H1 (cell line): ENCODE measurements at regions not wholly inside any gene's neighbourhood (a gene's known extent, or its start where the extent isn't known, plus 50 kb on each side); places are given as distances from the start of the nearest gene placed in this dataset.

Experiments
- CTCF ChIA-PET: fragments of 300-600 bp; sonication (Branson Sonifier 250); formaldehyde crosslinking; loops from one replicate; lab custom pipeline; 2021; ENCODE audit not compliant: partially characterized antibody; lab: Charles Lee
- POLR2A ChIA-PET: fragments of 300-600 bp; sonication (Branson Sonifier 250); formaldehyde crosslinking; loops from one replicate; lab custom pipeline; 2021; ENCODE audit warnings: inconsistent platforms; ENCODE audit not compliant: partially characterized antibody; lab: Charles Lee
- DNase-seq, 2 experiments: peaks; one replicate each; pipeline versions ENCODE4 v3.0.0 to v3.0.0-alpha.2; 2010 to 2022; ENCODE audit warnings: low spot score in 2 of 2, low read depth in 1 of 2, mixed read lengths in 1 of 2
- FAIRE-seq: peaks from 2 replicates; lab custom pipeline; 2011; peaks lifted over from hg19 to GRCh38; lab: Jason Lieb, UNC
- H2AFZ ChIP-seq: 2 replicates; pipeline ENCODE4 v1.8.1; 2012; ENCODE audit warnings: low read length, inconsistent platforms
- H2AK5ac ChIP-seq: 2 replicates; pipeline ENCODE4 v1.6.1; 2013; ENCODE audit warnings: low read depth, low read length
- H2BK120ac ChIP-seq: replicated peaks from 2 replicates; pipeline ENCODE3; 2013; ENCODE audit warnings: low read depth, low read length, inconsistent platforms
- H2BK12ac ChIP-seq: 2 replicates; pipeline ENCODE4 v1.6.1; 2013; ENCODE audit warnings: low read depth, low read length
- H2BK15ac ChIP-seq: 2 replicates; pipeline ENCODE4 v1.6.1; 2013; ENCODE audit warnings: low read length
- H2BK20ac ChIP-seq: 2 replicates; pipeline ENCODE4 v1.6.1; 2013; ENCODE audit warnings: low read length
- H2BK5ac ChIP-seq: 2 replicates; pipeline ENCODE4 v1.6.1; 2013; ENCODE audit warnings: low read depth, low read length
- H3K14ac ChIP-seq: 2 replicates; pipeline ENCODE4 v1.6.1; 2013; ENCODE audit warnings: inconsistent platforms; ENCODE audit not compliant: insufficient read length
- H3K18ac ChIP-seq: 2 replicates; pipeline ENCODE4 v1.6.1; 2013; ENCODE audit warnings: low read length; ENCODE audit errors: extremely low read depth
- H3K23ac ChIP-seq: 2 replicates; pipeline ENCODE4 v1.6.1; 2013; ENCODE audit warnings: inconsistent platforms; ENCODE audit not compliant: insufficient read length
- H3K23me2 ChIP-seq: 2 replicates; pipeline ENCODE4 v1.6.1; 2013; ENCODE audit warnings: low read depth, low read length
- H3K27ac ChIP-seq: 2 replicates; pipeline ENCODE4 v1.6.1; 2011; ENCODE audit warnings: low read depth, low read length, inconsistent platforms
- H3K27me3 ChIP-seq, 4 experiments: replicated peaks in 1 of 4; 1 replicate in 1 of 4; 2 replicates in 3 of 4; pipeline versions ENCODE4 v1.6.1 to v1.8.1; 2011 to 2013; ENCODE audit warnings: low read length in 3 of 4, mild to moderate bottlenecking in 3 of 4, inconsistent platforms in 2 of 4, mixed read lengths in 2 of 4, moderate library complexity in 1 of 4; ENCODE audit not compliant: control insufficient read depth in 3 of 4, insufficient read depth in 3 of 4; ENCODE audit errors: extremely low read depth in 1 of 4
- H3K36me3 ChIP-seq, 4 experiments: 2 replicates each; pipeline versions ENCODE4 v1.6.1 to v1.8.1; 2011 to 2013; ENCODE audit warnings: mild to moderate bottlenecking in 4 of 4, low read length in 3 of 4, moderate library complexity in 2 of 4, control low read depth in 1 of 4, inconsistent platforms in 1 of 4; ENCODE audit not compliant: insufficient read depth in 4 of 4, control insufficient read depth in 2 of 4
- H3K4ac ChIP-seq: replicated peaks from 2 replicates; pipeline ENCODE3; 2013; ENCODE audit warnings: low read length, low read depth, mixed read lengths, inconsistent platforms; ENCODE audit not compliant: insufficient read length
- H3K4me1 ChIP-seq, 4 experiments: replicated peaks in 1 of 4; 1 replicate in 1 of 4; 2 replicates in 3 of 4; pipeline versions ENCODE4 v1.6.1 to v1.8.1; 2011 to 2013; ENCODE audit warnings: low read length in 3 of 4, inconsistent platforms in 2 of 4, mixed read lengths in 1 of 4; ENCODE audit not compliant: insufficient read depth in 4 of 4, control insufficient read depth in 3 of 4
- H3K4me2 ChIP-seq, 2 experiments: 2 replicates each; pipeline versions ENCODE4 v1.6.1 to v1.8.1; 2011 to 2013; ENCODE audit warnings: low read depth in 2 of 2, low read length in 2 of 2, control low read depth in 1 of 2, inconsistent platforms in 1 of 2, mild to moderate bottlenecking in 1 of 2; ENCODE audit not compliant: insufficient read depth in 1 of 2
- H3K4me3 ChIP-seq, 4 experiments: fragments of 200-600, 300-600 bp in 1 of 4; sonication (generic), shearing (Covaris generic), sonication (Bioruptor Twin) in 1 of 4; 2 replicates each; pipeline versions ENCODE4 v1.5.1 to v1.8.1; 2011 to 2016; ENCODE audit warnings: low read length in 4 of 4, low read depth in 3 of 4, control low read depth in 2 of 4, inconsistent platforms in 2 of 4, mild to moderate bottlenecking in 2 of 4, mixed read lengths in 1 of 4, moderate library complexity in 1 of 4; ENCODE audit not compliant: insufficient read depth in 2 of 4; ENCODE audit errors: extremely low read depth in 1 of 4
- H3K56ac ChIP-seq: replicated peaks from 2 replicates; pipeline ENCODE3; 2013; ENCODE audit warnings: low read depth, mild to moderate bottlenecking, mixed read lengths, low read length, inconsistent platforms; ENCODE audit not compliant: insufficient read length
- H3K79me1 ChIP-seq: 2 replicates; pipeline ENCODE4 v1.6.1; 2013; ENCODE audit warnings: low read depth, low read length, control low read depth
- H3K79me2 ChIP-seq, 2 experiments: 2 replicates each; pipeline versions ENCODE4 v1.6.1 to v1.8.1; 2012 to 2013; ENCODE audit warnings: low read length in 2 of 2, mild to moderate bottlenecking in 2 of 2, inconsistent platforms in 1 of 2; ENCODE audit not compliant: insufficient read depth in 2 of 2, control insufficient read depth in 1 of 2
- H3K9ac ChIP-seq, 4 experiments: replicated peaks in 1 of 4; 1 replicate in 1 of 4; 2 replicates in 3 of 4; pipeline versions ENCODE4 v1.6.1 to v1.8.1; 2011 to 2013; ENCODE audit warnings: low read depth in 3 of 4, low read length in 3 of 4, control low read depth in 2 of 4, mild to moderate bottlenecking in 2 of 4, moderate library complexity in 2 of 4, inconsistent platforms in 1 of 4; ENCODE audit errors: extremely low read depth in 1 of 4
- H3K9me3 ChIP-seq, 2 experiments: 2 replicates each; pipeline versions ENCODE4 v1.6.1 to v1.8.1; 2012 to 2013; ENCODE audit warnings: mild to moderate bottlenecking in 2 of 2, moderate library complexity in 2 of 2, control low read depth in 1 of 2, inconsistent platforms in 1 of 2, low read depth in 1 of 2, low read length in 1 of 2, mixed read lengths in 1 of 2; ENCODE audit not compliant: insufficient read depth in 2 of 2
- H4K20me1 ChIP-seq, 2 experiments: replicated peaks in 1 of 2; 2 replicates each; pipeline versions ENCODE3 to v1.8.1; 2011 to 2013; ENCODE audit warnings: inconsistent platforms in 2 of 2, low read length in 2 of 2, mild to moderate bottlenecking in 1 of 2; ENCODE audit not compliant: insufficient read depth in 2 of 2, control insufficient read depth in 1 of 2
- H4K5ac ChIP-seq: 2 replicates; pipeline ENCODE4 v1.6.1; 2013; ENCODE audit warnings: low read length, low read depth, mixed read lengths, inconsistent platforms; ENCODE audit not compliant: insufficient read length
- H4K8ac ChIP-seq: 2 replicates; pipeline ENCODE4 v1.8.0; 2013; ENCODE audit warnings: mild to moderate bottlenecking, moderate library complexity, low read length, inconsistent platforms; ENCODE audit not compliant: insufficient read depth; ENCODE audit errors: extremely low read depth
- H4K91ac ChIP-seq: replicated peaks from 2 replicates; pipeline ENCODE3; 2013; ENCODE audit warnings: low read length, mixed read lengths, inconsistent platforms; ENCODE audit not compliant: insufficient read length
- ASH2L ChIP-seq: fragments of 200-600, 300-600 bp; sonication (generic); IDR thresholded peaks from one replicate; pipeline ENCODE4 v1.7.1; 2017; ENCODE audit warnings: low read length
- BACH1 ChIP-seq: IDR thresholded peaks from 2 replicates; pipeline ENCODE4 v1.6.1; 2012; ENCODE audit warnings: low read length, improper control_type of control experiment
- CBX5 ChIP-seq: fragments of 300-800, 300-1000 bp; sonication (generic); IDR thresholded peaks from 2 replicates; pipeline ENCODE4 v1.7.1; 2016; ENCODE audit warnings: antibody characterized with exemption, low read length, low read depth
- GTF2F1 ChIP-seq: IDR thresholded peaks from 2 replicates; pipeline ENCODE4 v1.6.1; 2012; ENCODE audit warnings: low read depth, low read length, improper control_type of control experiment, borderline replicate concordance
- MAX ChIP-seq: IDR thresholded peaks from 2 replicates; pipeline ENCODE4 v1.6.1; 2012; ENCODE audit warnings: inconsistent platforms
- POU5F1 ChIP-seq: IDR thresholded peaks from 2 replicates; pipeline ENCODE4 v1.6.1; 2011; ENCODE audit warnings: low read depth, mild to moderate bottlenecking, low read length, moderate library complexity
- SIX5 ChIP-seq: IDR thresholded peaks from 2 replicates; pipeline ENCODE4 v1.6.1; 2011; ENCODE audit warnings: mild to moderate bottlenecking, low read depth, low read length
- SP2 ChIP-seq: IDR thresholded peaks from 2 replicates; pipeline ENCODE4 v1.6.1; 2012; ENCODE audit warnings: mild to moderate bottlenecking, low read length, inconsistent platforms
- SP4 ChIP-seq: IDR thresholded peaks from 2 replicates; pipeline ENCODE4 v1.6.1; 2012; ENCODE audit warnings: low read length, inconsistent platforms
- SUZ12 ChIP-seq: fragments of 200-600 bp; sonication (generic); IDR thresholded peaks from 2 replicates; pipeline ENCODE4 v1.6.1; 2012; ENCODE audit warnings: mild to moderate bottlenecking, inconsistent platforms, low read length, moderate library complexity, mixed read lengths
- TAF1 ChIP-seq: IDR thresholded peaks from 2 replicates; pipeline ENCODE4 v1.6.1; 2011; ENCODE audit warnings: mild to moderate bottlenecking, low read depth, low read length
- USF2 ChIP-seq: IDR thresholded peaks from 2 replicates; pipeline ENCODE4 v1.6.1; 2011; ENCODE audit warnings: low read length, improper control_type of control experiment
- WGBS, 2 experiments: shearing (Covaris generic) in 1 of 2; methylation state at CpG; one replicate each; pipeline versions ENCODE4 v1.1.6 to v1.1.7; 2013 to 2015; ENCODE audit warnings: low lambda C conversion rate in 2 of 2, mixed read lengths in 2 of 2, inconsistent platforms in 1 of 2, low coverage in 1 of 2, missing lambda C conversion rate in 1 of 2; ENCODE audit not compliant: insufficient replicate concordance in 2 of 2, insufficient coverage in 1 of 2, insufficient read length in 1 of 2; ENCODE audit errors: extremely low coverage in 1 of 2, missing lambda C conversion rate in 1 of 2; 5-methylcytosine and 5-hydroxymethylcytosine counted together
- TF ChIP-seq, protein P1 (sequence below): IDR thresholded peaks from 2 replicates; pipeline ENCODE4 v1.6.1; 2011; ENCODE audit warnings: low read depth, mild to moderate bottlenecking, low read length; ENCODE audit not compliant: insufficient read depth

GRCh38 chr1:34582356-34582755, 172.5 kb upstream of the GJB5 start:
- H3K4ac ChIP-seq = no peak overlapping the region
- no peaks in the 10 kb centered on the region; a peak in 1 of 7 replicates for H3K27me3 ChIP-seq
- H2BK120ac ChIP-seq = no peak overlapping the region
- no peaks in the 10 kb centered on the region for H4K20me1 ChIP-seq
- no peak overlapping the region for H2AK5ac ChIP-seq
- H3K23me2 ChIP-seq = no peaks in the 10 kb centered on the region; the same call in 1 of the 2 replicates
- H3K9ac ChIP-seq = no peak overlapping the region
- POLR2A ChIA-PET = interaction anchor here (0.6 kb wide), 1 partner anchor 271 kb away, joined by 3 read pairs; no protein-coding TSS in a partner anchor
- no peak overlapping the region for H3K23ac ChIP-seq
- no peak overlapping the region for H3K56ac ChIP-seq
- H4K8ac ChIP-seq = no peak overlapping the region
- H3K79me1 ChIP-seq = no peaks in the 10 kb centered on the region
- H3K14ac ChIP-seq = no peak overlapping the region
- DNase-seq = no peak
- H3K36me3 ChIP-seq = no peaks in the 10 kb centered on the region
- no peak overlapping the region for H2BK20ac ChIP-seq
- H4K5ac ChIP-seq = no peak overlapping the region
- no peak overlapping the region for H2BK12ac ChIP-seq
- H3K4me3 ChIP-seq = no peak overlapping the region
- no peak overlapping the region for H2AFZ ChIP-seq
- no peaks in the 10 kb centered on the region for H3K4me1 ChIP-seq
- no peaks in the 10 kb centered on the region for H3K79me2 ChIP-seq
- 97% methylated on average over 2 of the region's 2 CpGs; no CpG with 5 or more reads in 1 of the 2 experiments for WGBS, 2 experiments
- H3K4me2 ChIP-seq = no peak overlapping the region
- H4K91ac ChIP-seq = no peak overlapping the region
- no peak overlapping the region for H3K27ac ChIP-seq
- H2BK15ac ChIP-seq = no peak overlapping the region
- no peak overlapping the region for H2BK5ac ChIP-seq
- H3K18ac ChIP-seq = no peak overlapping the region
- H3K9me3 ChIP-seq = no peaks in the 10 kb centered on the region
- no peak for FAIRE-seq
- CTCF ChIA-PET = interaction anchor here (1.5 to 4.4 kb wide), 3 partner anchors 10 to 18 kb away, joined by 3 to 34 read pairs (median 8); no protein-coding TSS in a partner anchor
- TF ChIP-seq ASH2L = no peak
- no peak for TF ChIP-seq GTF2F1
- TF ChIP-seq, protein P1, sequence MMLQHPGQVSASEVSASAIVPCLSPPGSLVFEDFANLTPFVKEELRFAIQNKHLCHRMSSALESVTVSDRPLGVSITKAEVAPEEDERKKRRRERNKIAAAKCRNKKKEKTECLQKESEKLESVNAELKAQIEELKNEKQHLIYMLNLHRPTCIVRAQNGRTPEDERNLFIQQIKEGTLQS = no peak
- TF ChIP-seq SP4 = no peak
- no peak for TF ChIP-seq POU5F1
- TF ChIP-seq MAX = no peak
- TF ChIP-seq CBX5 = no peak
- no peak for TF ChIP-seq SP2
- no peak for TF ChIP-seq SIX5
- no peak for TF ChIP-seq SUZ12
- TF ChIP-seq USF2 = no peak
- TF ChIP-seq BACH1 = no peak
- no peak for TF ChIP-seq TAF1
